Transverse colon (tissue), 4 donors: ENCODE measurements at regions not wholly inside any gene's neighbourhood (a gene's known extent, or its start where the extent isn't known, plus 50 kb on each side); places are given as distances from the start of the nearest gene placed in this dataset.
"Not testable (repeated sequence)": the region's sequence is repeated elsewhere in the genome, so short reads cannot be mapped to it uniquely, and the experiment has no call there.

Experiments used
- DNase-seq: peaks from one replicate; pipeline ENCODE4 v3.0.0-alpha.2; 2019
- H3K27ac ChIP-seq, 4 donors: fragments of 200-600 bp; sonication (generic); 2 replicates each; pipeline ENCODE4 v1.5.1; 2016 to 2018; ENCODE audit warnings: inconsistent platforms in 4 of 4
- H3K27me3 ChIP-seq: fragments of 200-600 bp; sonication (generic); 2 replicates; pipeline ENCODE4 v1.5.1; 2017; ENCODE audit warnings: inconsistent platforms
- H3K36me3 ChIP-seq, 4 donors: fragments of 200-600 bp; sonication (generic); 2 replicates each; pipeline ENCODE4 v1.5.1; 2017 to 2019; ENCODE audit warnings: inconsistent platforms in 4 of 4
- H3K4me1 ChIP-seq, 4 donors: fragments of 200-600 bp; sonication (generic); 2 replicates each; pipeline ENCODE4 v1.5.1; 2017 to 2020; ENCODE audit warnings: inconsistent platforms in 4 of 4
- H3K4me3 ChIP-seq, 4 donors: fragments of 200-600 bp; sonication (generic); 1 replicate in 1 of 4; 2 replicates in 3 of 4; pipeline versions ENCODE4 v1.5.1 to v1.6.1; 2017 to 2019; ENCODE audit warnings: inconsistent platforms in 4 of 4
- H3K9me3 ChIP-seq, 2 donors: fragments of 200-600 bp; sonication (generic); 2 replicates each; pipeline ENCODE4 v1.5.1; 2017 to 2019; ENCODE audit warnings: inconsistent platforms in 2 of 2
- CTCF ChIP-seq, 5 experiments: fragments of 200-600 bp in 3 of 5; fragments of 450-650 bp in 2 of 5; sonication (generic) in 3 of 5; IDR thresholded peaks; 1 replicate in 2 of 5; 2 replicates in 3 of 5; pipeline ENCODE4 v1.5.1; 2016 to 2017; ENCODE audit warnings: antibody characterized with exemption in 5 of 5, inconsistent platforms in 3 of 5, mild to moderate bottlenecking in 2 of 5, moderate library complexity in 1 of 5
- EP300 ChIP-seq: sonication (generic); formaldehyde crosslinking; IDR thresholded peaks from one replicate; pipeline ENCODE4 v1.6.1; 2017; ENCODE audit warnings: antibody characterized with exemption, low read depth
- POLR2A ChIP-seq: fragments of 450-650 bp; IDR thresholded peaks from one replicate; pipeline ENCODE4 v1.6.1; 2016; ENCODE audit warnings: antibody characterized with exemption, mild to moderate bottlenecking, moderate library complexity
- POLR2AphosphoS5 ChIP-seq, 3 donors: sonication (generic); formaldehyde crosslinking; IDR thresholded peaks; one replicate each; pipeline ENCODE4 v1.6.1; 2016; ENCODE audit warnings: antibody characterized with exemption in 3 of 3
- WGBS, 2 donors: methylation state at CpG; one replicate each; pipeline ENCODE4 v1.1.5; 2018; ENCODE audit warnings: low coverage in 1 of 2; 5-methylcytosine and 5-hydroxymethylcytosine counted together
- in situ Hi-C, 4 donors: fragments of 200-750 bp; cut with MboI; loops; one replicate each; pipeline versions ENCODE4 v1.15.0 to v1.15.1; 2017; ENCODE audit warnings: low sequenced_read_pairs in 3 of 4, low pct_ligation_motif_present in 1 of 4, low pct_unique_long_range_greater_than_20kb in 1 of 4
- intact Hi-C: fragments of 100-400 bp; cut with DNase I; formaldehyde crosslinking; loops from one replicate; pipeline ENCODE4 v1.15.1; 2023; ENCODE audit warnings: low total_unique reads

GRCh38 chr1:60842304-60842703, 240.1 kb upstream of the NFIA start:
- TF ChIP-seq POLR2A = no peak
- TF ChIP-seq POLR2AphosphoS5 (IDR thresholded peaks at IDR 0.05) = no peak
- no peak for TF ChIP-seq EP300
- no peak for TF ChIP-seq CTCF (IDR thresholded peaks at IDR 0.05)
- Histone ChIP-seq H3K36me3 (no peaks in the 10 kb centered on the region), H3K4me1 (peaks cover 0 to 7% (median 0%) of the 10 kb centered on the region in 4 donors), H3K27ac (no peak overlapping the region), H3K4me3 (no peak overlapping the region), H3K9me3 (peaks cover 3 to 11% of the 10 kb centered on the region in 2 donors), H3K27me3 (no peaks in the 10 kb centered on the region)
- intact Hi-C loops = no loop called here
- in situ Hi-C loops = no loop called here
- WGBS, 2 donors = 53% methylated on average over 2 of the region's 2 CpGs; no CpG with 5 or more reads in 1 of the 2 donors
- no peak for DNase-seq

DNA sequence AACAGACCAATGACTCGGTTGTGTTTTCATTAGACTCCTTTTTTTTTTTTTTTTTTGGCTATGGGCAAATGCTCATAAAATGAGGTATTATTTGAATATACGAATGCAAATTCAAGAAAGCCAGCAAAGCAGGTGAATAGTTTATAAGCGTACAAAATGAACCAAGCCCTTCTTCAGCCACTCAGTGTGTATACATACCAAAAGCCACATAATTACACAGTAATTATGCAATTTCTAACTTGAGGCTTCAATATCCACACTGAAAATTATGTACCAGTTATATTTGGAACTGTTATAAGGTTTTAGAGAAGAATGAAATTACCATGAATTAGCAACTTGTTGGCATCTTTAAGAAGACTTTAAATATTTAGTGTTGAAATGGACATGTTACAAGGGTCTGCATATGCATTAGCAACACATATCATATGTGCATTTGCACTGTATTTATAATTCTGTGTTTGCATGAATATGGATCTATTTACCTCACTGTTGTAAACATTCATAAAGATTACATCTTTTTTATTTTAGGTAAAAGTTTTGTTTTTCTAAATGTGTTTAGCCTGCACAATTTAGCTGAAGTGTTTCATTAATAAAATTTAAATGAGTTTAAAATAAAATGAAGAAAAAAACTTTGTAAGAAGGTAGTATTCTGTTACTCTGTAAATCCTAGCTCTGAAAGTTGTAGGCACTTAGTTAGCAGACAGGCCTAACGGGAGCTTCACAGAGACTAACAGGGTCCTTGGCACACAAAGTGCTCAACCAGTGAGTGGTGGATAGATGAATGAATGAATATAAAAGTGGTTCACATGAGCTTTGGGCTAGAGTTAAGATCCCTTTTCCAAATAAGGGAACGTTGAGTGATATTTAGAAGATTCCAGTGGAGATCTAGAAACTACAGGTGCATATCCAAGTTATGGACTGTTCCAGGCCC, 241.0 kb upstream of the NFIA start:
- intact Hi-C loops (no loop called here), in situ Hi-C loops (no loop called here)
- Histone ChIP-seq H3K27ac (no peak overlapping the region), H3K4me3 (no peak overlapping the region), H3K27me3 (no peaks in the 10 kb centered on the region), H3K4me1 (peaks cover 0 to 7% (median 0%) of the 10 kb centered on the region in 4 donors), H3K9me3 (peaks cover 3 to 11% of the 10 kb centered on the region in 2 donors), H3K36me3 (no peaks in the 10 kb centered on the region)
- DNase-seq = no peak
- TF ChIP-seq CTCF (IDR thresholded peaks at IDR 0.05) = no peak
- TF ChIP-seq EP300 = no peak
- no peak for TF ChIP-seq POLR2A
- TF ChIP-seq POLR2AphosphoS5 (IDR thresholded peaks at IDR 0.05) = no peak
- 62 to 66% methylated on average over 5 of the region's 5 CpGs for WGBS, 2 donors

- H3K27me3 ChIP-seq, intact Hi-C loops, H3K4me3 ChIP-seq, H3K36me3 ChIP-seq, H3K4me1 ChIP-seq, DNase-seq, H3K27ac ChIP-seq, in situ Hi-C loops: not testable (repeated sequence)
- peaks cover 3 to 11% of the 10 kb centered on the region in 2 donors for H3K9me3 ChIP-seq
- 85 to 100% methylated on average over 2 of the region's 2 CpGs for WGBS, 2 donors
These were observed 241.9 kb upstream of the NFIA start for GRCh38 chr1:60840476-60840875.

- no peak for DNase-seq
- Histone ChIP-seq H3K27me3 (no peaks in the 10 kb centered on the region), H3K27ac (no peak overlapping the region), H3K4me1 (peaks cover 0 to 24% (median 12%) of the 10 kb centered on the region in 4 donors), H3K4me3 (no peak overlapping the region), H3K9me3 (no peaks in the 10 kb centered on the region), H3K36me3 (no peaks in the 10 kb centered on the region)
- TF ChIP-seq POLR2A = no peak
- TF ChIP-seq CTCF (IDR thresholded peaks at IDR 0.05) = no peak
- TF ChIP-seq EP300 = no peak
- TF ChIP-seq POLR2AphosphoS5 (IDR thresholded peaks at IDR 0.05) = no peak
- WGBS, 2 donors = 47 to 67% methylated on average over 5 of the region's 5 CpGs
- in situ Hi-C loops (no loop called here), intact Hi-C loops (no loop called here)
These were observed 246.7 kb upstream of the NFIA start for GRCh38 chr1:60835649-60836048.
